ENCODE measurements at regions not wholly inside any gene's neighbourhood (a gene's known extent, or its start where the extent isn't known, plus 50 kb on each side); places are given as distances from the start of the nearest gene placed in this dataset.

DNA sequence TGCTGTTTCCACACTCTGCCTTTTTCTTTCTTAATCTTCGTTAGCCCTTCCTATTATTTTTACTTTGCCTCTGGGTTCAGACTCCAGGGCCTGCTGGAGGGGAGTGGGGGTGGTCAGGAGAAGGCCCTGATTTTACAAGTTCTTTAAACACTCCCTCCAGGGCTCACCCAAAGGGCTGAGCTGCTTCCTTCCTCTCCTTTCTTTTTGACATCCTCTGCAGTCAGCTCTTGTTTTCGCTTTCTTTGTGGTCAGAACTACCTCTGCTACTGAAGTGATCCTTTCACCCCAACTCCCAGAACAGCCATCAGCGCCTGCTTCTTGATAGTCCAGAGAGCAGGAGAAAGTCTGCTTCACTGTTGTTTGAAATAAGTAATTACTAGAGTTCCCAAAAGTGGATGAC is 925.7 kb downstream of the EPHA4 start:
- no peak for ATAC-seq
- Histone ChIP-seq H3K9me3 (no peaks in the 10 kb centered on the region), H3K27me3 (no peaks in the 10 kb centered on the region), H3K4me3 (no peak overlapping the region), H3K27ac (no peak overlapping the region), H3K36me3 (no peaks in the 10 kb centered on the region), H3K4me1 (no peaks in the 10 kb centered on the region)
- TF ChIP-seq CTCF (IDR thresholded peaks at IDR 0.05) = no peak
- DNase-seq = no peak
- intact Hi-C loops (cut with DNase I) = no loop called here
- no peak for FAIRE-seq
- 78 to 84% methylated on average over 3 of the region's 3 CpGs for WGBS, 2 donors

DNA sequence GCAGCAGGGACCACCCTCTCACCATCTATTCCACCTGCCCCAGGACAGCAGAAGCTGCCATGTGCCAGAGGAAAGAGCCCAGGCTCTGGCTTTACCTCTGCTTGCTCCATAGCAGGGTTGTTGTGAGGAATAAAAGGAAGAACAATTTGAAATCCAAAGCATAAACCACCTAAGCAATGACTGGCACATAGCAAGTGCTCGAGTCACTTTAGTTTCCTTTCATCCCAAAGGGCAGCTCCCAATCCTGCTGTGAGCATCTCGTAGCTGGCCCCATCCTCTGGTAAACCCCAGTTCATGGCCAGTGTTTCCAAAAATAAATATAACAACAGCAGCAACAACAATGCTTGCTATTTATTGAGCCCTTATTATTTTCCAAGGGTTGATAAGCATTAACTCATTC is 923.5 kb downstream of the EPHA4 start:
- intact Hi-C loops (cut with DNase I) = no loop called here
- H3K9me3 ChIP-seq = no peaks in the 10 kb centered on the region
- DNase-seq = no peak
- 90% methylated on average over 2 of the region's 2 CpGs for WGBS, 2 donors
- no peak for TF ChIP-seq CTCF (IDR thresholded peaks at IDR 0.05)
- no peaks in the 10 kb centered on the region for H3K4me1 ChIP-seq
- FAIRE-seq = no peak
- no peaks in the 10 kb centered on the region for H3K36me3 ChIP-seq
- no peak overlapping the region for H3K4me3 ChIP-seq
- ATAC-seq = no peak
- no peak overlapping the region for H3K27ac ChIP-seq
- no peaks in the 10 kb centered on the region for H3K27me3 ChIP-seq

GRCh38 chr2:220653776-220654175 is 918.3 kb downstream of the EPHA4 start:
- Histone ChIP-seq H3K4me3 (no peak overlapping the region), H3K27me3 (no peaks in the 10 kb centered on the region), H3K36me3 (no peaks in the 10 kb centered on the region), H3K27ac (no peak overlapping the region), H3K9me3 (no peaks in the 10 kb centered on the region), H3K4me1 (no peaks in the 10 kb centered on the region)
- ATAC-seq (no peak), DNase-seq (no peak), FAIRE-seq (no peak)
- intact Hi-C loops (cut with DNase I) = no loop called here
- WGBS, 2 donors = 81 to 85% methylated on average over 2 of the region's 2 CpGs
- TF ChIP-seq CTCF (IDR thresholded peaks at IDR 0.05) = no peak

GRCh38 chr2:220654322-220654721 is 917.8 kb downstream of the EPHA4 start:
- FAIRE-seq (no peak), DNase-seq (no peak), ATAC-seq (no peak)
- no peaks in the 10 kb centered on the region for H3K4me1 ChIP-seq
- no peaks in the 10 kb centered on the region for H3K36me3 ChIP-seq
- H3K27ac ChIP-seq = no peak overlapping the region
- no peak for TF ChIP-seq CTCF (IDR thresholded peaks at IDR 0.05)
- H3K4me3 ChIP-seq = no peak overlapping the region
- no peaks in the 10 kb centered on the region for H3K9me3 ChIP-seq
- no peaks in the 10 kb centered on the region for H3K27me3 ChIP-seq
- 67 to 86% methylated on average over 3 of the region's 3 CpGs for WGBS, 2 donors
- intact Hi-C loops (cut with DNase I) = no loop called here

DNA sequence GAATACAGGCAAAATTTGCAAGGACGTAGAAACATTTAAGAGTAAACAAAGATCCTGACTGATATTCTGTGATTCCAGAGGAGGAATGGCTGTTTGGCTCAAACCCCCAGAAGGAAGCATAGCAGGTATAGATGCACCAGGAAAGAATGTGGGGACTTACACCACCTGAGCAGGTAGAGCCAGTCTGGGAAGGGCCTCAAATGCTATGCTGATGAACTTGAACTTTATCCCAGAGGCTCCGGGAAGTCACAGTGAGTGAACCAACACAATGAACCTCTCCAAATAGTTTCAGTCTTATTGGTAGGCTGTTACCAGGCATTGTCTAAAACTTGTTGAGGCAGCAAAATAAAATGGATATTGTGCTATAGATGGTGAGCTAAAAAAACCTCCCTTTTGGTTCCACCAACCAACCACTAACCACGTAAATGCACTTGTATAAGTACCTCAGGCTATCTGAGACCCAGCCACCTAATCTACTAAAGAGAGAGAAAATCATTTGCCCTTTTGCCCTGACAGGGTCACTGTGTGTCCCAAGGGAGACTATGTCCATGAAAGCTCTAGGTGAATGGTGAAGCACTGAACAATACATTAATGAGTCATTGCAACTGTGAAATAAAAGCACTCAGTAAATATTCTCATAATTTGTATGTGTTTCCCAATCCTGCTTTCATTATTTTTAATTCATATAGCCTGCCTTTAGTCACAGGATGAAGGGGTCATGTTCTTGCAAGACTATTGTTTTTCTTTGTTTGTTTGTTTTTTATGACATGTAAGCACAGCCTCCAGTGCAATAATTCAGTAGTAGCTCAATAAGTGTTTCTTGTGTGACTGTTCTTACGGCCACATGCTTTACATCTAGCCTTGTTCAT is 911.6 kb downstream of the EPHA4 start:
- TF ChIP-seq CTCF (IDR thresholded peaks at IDR 0.05) = no peak
- Histone ChIP-seq H3K27me3 (no peaks in the 10 kb centered on the region), H3K36me3 (no peaks in the 10 kb centered on the region), H3K27ac (no peak overlapping the region), H3K4me3 (no peak overlapping the region), H3K9me3 (no peaks in the 10 kb centered on the region), H3K4me1 (no peaks in the 10 kb centered on the region)
- intact Hi-C loops (cut with DNase I) = no loop called here
- WGBS, 2 donors = 57 to 61% methylated on average over 4 of the region's 4 CpGs
- no peak for ATAC-seq
- FAIRE-seq = no peak
- DNase-seq = no peak

Data from pancreas (tissue), 10 donors.